ENCODE measurements at regions not wholly inside any gene's neighbourhood (a gene's known extent, or its start where the extent isn't known, plus 50 kb on each side); places are given as distances from the start of the nearest gene placed in this dataset.

GRCh38 chr4:141338238-141338637, 117.5 kb downstream of the ZNF330 start:
- TF ChIP-seq, protein P1, sequence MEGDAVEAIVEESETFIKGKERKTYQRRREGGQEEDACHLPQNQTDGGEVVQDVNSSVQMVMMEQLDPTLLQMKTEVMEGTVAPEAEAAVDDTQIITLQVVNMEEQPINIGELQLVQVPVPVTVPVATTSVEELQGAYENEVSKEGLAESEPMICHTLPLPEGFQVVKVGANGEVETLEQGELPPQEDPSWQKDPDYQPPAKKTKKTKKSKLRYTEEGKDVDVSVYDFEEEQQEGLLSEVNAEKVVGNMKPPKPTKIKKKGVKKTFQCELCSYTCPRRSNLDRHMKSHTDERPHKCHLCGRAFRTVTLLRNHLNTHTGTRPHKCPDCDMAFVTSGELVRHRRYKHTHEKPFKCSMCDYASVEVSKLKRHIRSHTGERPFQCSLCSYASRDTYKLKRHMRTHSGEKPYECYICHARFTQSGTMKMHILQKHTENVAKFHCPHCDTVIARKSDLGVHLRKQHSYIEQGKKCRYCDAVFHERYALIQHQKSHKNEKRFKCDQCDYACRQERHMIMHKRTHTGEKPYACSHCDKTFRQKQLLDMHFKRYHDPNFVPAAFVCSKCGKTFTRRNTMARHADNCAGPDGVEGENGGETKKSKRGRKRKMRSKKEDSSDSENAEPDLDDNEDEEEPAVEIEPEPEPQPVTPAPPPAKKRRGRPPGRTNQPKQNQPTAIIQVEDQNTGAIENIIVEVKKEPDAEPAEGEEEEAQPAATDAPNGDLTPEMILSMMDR (IDR thresholded peaks at IDR 0.05): no peak
- TF ChIP-seq POLR2A (IDR thresholded peaks at IDR 0.05): no peak

All from tibial nerve (tissue), 3 donors.